GM12864 (cell line): ENCODE measurements at regions not wholly inside any gene's neighbourhood (a gene's known extent, or its start where the extent isn't known, plus 50 kb on each side); places are given as distances from the start of the nearest gene placed in this dataset.

Experiments used
- DNase-seq: peaks from one replicate; pipeline ENCODE4 v3.0.0-alpha.2; 2011; ENCODE audit warnings: low read depth
- H3K4me3 ChIP-seq: 2 replicates; pipeline ENCODE4 v1.5.1; 2011; ENCODE audit warnings: mild to moderate bottlenecking, low read depth, low read length, control low read depth
- TF ChIP-seq, protein P1 (sequence below): IDR thresholded peaks from 2 replicates; pipeline ENCODE4 v1.5.1; 2011; ENCODE audit warnings: low read depth, mild to moderate bottlenecking, moderate library complexity, low read length, control low read depth, inconsistent platforms; ENCODE audit errors: missing control alignments

DNA sequence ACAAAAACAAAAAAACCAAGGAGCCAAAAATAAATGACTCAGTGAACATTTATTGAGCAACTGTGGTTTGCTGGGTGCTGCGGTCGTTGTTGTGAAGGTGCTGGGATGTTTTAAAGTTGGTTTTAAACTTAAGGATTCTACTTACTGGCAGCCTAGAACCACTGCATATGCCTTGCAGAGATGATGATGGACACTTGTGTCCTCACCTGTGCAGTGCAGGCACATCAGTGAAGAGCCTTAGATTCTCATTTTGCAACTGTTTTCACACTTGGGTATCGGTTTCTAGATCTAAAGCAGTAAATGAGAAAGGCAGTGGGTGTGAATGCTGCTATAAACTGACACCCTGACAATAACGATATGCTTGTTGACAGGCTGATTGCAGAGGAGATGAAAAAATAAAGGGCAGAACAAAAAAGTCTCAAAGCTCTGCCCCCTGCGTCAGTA is 68.8 kb downstream of the UTRN start:
- peak; percentile 47 for DNase-seq
- TF ChIP-seq, protein P1, sequence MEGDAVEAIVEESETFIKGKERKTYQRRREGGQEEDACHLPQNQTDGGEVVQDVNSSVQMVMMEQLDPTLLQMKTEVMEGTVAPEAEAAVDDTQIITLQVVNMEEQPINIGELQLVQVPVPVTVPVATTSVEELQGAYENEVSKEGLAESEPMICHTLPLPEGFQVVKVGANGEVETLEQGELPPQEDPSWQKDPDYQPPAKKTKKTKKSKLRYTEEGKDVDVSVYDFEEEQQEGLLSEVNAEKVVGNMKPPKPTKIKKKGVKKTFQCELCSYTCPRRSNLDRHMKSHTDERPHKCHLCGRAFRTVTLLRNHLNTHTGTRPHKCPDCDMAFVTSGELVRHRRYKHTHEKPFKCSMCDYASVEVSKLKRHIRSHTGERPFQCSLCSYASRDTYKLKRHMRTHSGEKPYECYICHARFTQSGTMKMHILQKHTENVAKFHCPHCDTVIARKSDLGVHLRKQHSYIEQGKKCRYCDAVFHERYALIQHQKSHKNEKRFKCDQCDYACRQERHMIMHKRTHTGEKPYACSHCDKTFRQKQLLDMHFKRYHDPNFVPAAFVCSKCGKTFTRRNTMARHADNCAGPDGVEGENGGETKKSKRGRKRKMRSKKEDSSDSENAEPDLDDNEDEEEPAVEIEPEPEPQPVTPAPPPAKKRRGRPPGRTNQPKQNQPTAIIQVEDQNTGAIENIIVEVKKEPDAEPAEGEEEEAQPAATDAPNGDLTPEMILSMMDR, result no peak
- H3K4me3 ChIP-seq, result no peak overlapping the region

DNA sequence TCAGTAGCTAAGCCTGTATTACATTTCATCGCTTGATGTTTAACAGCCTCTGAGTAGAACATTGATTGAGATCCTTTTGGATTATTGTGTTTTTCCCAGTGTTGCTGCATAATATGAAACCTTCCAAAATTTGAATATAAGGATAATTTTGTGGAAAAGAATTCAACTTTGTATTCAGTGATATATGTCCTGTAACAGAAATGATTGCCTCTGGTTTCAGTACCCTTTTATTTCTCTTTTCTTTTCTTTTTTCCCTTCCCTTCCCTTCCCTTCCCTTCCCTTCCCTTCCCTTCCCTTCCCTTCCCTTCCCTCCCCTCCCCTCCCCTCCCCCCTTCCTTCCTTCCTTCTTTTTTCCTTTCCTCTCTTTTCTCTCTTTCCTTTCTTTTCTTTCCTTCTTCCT is 74.6 kb downstream of the UTRN start:
- H3K4me3 ChIP-seq, result no peak overlapping the region
- TF ChIP-seq, protein P1, result no peak
- DNase-seq, result no peak

DNA sequence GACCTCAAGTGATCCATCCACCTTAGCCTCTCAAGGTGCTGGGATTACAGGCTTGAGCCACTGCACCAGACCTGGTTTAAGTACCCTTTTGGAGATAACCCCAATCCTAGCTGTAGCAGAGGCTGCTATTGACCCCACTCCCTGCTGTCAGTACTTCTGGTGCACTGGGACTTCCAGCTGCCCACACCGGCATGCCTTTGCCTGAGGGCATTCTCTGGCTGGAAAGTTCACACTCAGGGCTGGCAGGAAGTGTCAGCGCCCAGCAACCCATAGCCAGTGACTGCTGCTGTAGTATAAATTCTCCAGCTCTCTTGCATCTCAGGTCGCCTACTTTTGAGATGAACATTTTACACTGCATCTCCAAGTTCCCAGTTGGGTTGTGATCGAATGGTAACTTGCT is 75.3 kb downstream of the UTRN start:
- TF ChIP-seq, protein P1, result no peak
- DNase-seq, result no peak

DNA sequence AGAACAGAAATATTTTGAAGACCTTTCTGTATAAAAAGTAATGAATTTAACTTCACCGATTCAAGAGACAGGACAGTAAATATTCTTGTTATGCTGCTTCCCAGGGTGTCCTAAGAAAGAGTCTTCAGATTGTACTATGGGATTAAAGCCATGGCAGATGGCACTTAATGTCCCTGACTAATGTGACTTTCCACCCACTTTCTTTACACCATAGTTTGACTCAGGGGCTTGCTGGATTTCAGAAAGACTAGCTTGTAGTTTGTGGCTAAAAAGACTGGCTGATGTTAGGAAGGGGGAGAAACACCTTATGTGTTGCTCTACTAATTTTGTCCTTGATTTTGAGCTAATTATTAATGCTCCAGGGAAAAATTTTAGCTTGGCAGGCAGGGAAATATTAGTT is 75.9 kb downstream of the UTRN start:
- DNase-seq, result no peak
- TF ChIP-seq, protein P1, result no peak

More for the DNA sequence above, 75.3 kb downstream of the UTRN start:
- no peak overlapping the region for H3K4me3 ChIP-seq

DNA sequence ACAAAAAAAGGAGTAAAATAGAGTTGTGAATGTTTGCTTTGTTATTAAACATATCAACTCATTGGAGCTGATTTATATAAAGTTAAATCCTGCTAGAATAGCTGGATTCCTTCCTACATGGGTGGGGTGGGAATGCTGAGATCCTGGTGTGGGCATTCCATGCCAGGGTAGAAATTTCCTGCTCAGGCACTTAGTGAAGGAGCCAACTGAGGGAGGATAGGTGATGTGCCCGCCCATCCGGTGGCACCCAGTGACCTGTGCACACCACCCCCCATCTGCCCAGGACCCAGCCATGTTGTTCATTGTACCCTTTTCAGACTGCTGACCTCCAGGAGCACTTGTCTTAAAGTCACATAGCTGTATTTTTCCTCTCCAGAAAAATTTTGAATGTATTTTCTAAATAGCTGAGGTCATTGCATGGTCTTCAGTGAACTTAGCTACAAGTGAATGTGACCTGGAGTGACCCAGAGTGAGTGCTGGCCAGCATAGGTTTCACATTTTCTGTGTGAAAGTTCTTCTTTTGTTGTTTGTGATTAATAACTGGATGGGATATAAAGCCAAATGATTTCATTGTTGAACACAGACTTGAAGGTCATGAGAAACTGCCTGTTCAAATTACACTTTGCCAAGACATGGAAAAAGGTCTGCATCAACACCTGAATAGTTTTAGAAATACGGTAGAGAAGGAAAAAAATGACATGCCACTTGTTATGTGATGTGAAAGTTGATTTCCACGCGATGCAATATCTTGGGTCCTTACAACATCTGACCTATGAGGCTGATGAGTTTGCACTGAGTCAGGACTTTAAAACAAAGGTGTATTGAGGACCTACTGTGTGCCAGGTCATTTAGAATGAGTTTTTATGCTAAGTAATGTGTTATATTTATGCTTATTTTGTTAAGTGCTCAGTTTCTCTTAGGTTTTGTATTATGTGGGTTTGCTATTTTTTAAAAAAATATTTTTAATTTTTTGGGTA is 77.2 kb downstream of the UTRN start:
- TF ChIP-seq, protein P1, result no peak
- DNase-seq, result no peak
- H3K4me3 ChIP-seq, result no peak overlapping the region

More for the DNA sequence above, 75.9 kb downstream of the UTRN start:
- H3K4me3 ChIP-seq, result no peak overlapping the region

DNA sequence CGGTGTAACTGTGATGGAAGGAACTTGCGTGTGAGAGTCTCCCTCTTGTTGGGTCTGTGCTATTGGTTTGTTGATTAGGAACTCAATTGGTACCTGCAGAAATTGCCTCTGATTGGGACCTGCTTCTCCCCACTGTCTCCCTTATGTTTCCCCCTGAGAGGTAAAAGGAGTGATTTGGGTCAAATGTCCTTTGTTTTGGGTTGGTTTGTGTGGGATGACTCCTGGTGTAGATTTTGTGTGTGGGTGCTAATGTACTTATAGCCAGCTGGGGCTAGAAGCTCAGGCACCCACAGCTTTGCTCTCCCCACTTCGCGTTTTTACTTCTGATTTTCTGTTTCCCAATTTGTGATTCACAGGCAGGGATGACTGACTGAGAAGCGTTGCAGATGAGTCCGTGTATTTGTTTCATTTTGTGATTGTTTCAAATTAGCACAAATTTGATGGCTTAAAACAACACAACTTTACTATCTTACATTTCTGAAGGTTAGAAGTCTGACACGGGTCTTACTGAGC is 79.1 kb downstream of the UTRN start:
- TF ChIP-seq, protein P1, result no peak
- H3K4me3 ChIP-seq, result no peak overlapping the region
- DNase-seq, result no peak

DNA sequence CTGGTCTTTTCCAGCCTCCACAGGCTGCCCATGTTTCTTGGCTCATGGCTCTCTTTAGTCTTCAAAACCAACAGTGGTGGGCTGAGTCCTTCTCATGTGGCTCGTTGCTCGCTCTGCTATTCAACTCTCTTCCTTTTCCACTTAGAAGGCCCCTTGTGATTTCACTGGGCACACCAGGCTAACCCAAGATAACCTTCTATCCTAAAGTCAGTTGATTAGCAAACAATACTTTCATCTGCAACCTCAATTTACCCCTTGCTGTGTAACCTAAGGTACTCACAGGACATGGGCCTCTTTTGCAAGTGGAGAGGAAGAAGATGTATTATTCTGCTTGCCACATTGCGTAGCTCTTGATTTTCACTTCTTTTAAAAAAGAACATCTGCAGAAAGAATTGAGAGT is 79.6 kb downstream of the UTRN start:
- TF ChIP-seq, protein P1, result no peak
- no peak for DNase-seq
- H3K4me3 ChIP-seq, result no peak overlapping the region
